Activated B cell treated with CpG ODN at 0.5 μM for 24 hours (primary cell): ENCODE measurements at regions not wholly inside any gene's neighbourhood (a gene's known extent, or its start where the extent isn't known, plus 50 kb on each side); places are given as distances from the start of the nearest gene placed in this dataset.

Experiments
- ATAC-seq: fragments of 200-7000 bp; cut with Tn5 transposase; one replicate; pipeline ENCODE4 v1.10.0; 2021; ENCODE audit warnings: low read depth, mild to moderate bottlenecking, moderate library complexity
- CTCF ChIA-PET: fragments of 350-600 bp; sonication (Branson Sonifier 250); formaldehyde crosslinking; loops from one replicate; lab custom pipeline; 2021; ENCODE audit warnings: antibody characterized with exemption; lab: Charles Lee
- POLR2A ChIA-PET: fragments of 350-600 bp; sonication (Branson Sonifier 250); formaldehyde crosslinking; loops from one replicate; lab custom pipeline; 2021; ENCODE audit warnings: antibody characterized with exemption; lab: Charles Lee
- DNase-seq: peaks from one replicate; pipeline ENCODE4 v3.0.0; 2022
- H3K27ac Mint-ChIP-seq: one replicate; pipeline ENCODE4 v1.8.0; 2020; ENCODE audit warnings: mixed read lengths
- H3K27me3 Mint-ChIP-seq: one replicate; pipeline ENCODE4 v1.8.0; 2021; ENCODE audit warnings: mixed read lengths
- H3K36me3 Mint-ChIP-seq: one replicate; pipeline ENCODE4 v1.8.0; 2021; ENCODE audit warnings: low read depth, mixed read lengths
- H3K4me1 Mint-ChIP-seq: one replicate; pipeline ENCODE4 v1.8.0; 2021; ENCODE audit warnings: mixed read lengths
- H3K4me3 Mint-ChIP-seq: one replicate; pipeline ENCODE4 v1.8.0; 2020; ENCODE audit warnings: mild to moderate bottlenecking, mixed read lengths
- H3K9me3 Mint-ChIP-seq: one replicate; pipeline ENCODE4 v1.8.0; 2020; ENCODE audit warnings: mixed read lengths
- CTCF ChIP-seq: fragments of 200-600 bp; IDR thresholded peaks from one replicate; pipeline ENCODE4 v1.8.0; 2022; ENCODE audit warnings: antibody characterized with exemption, mild to moderate bottlenecking
- intact Hi-C: fragments of 100-400 bp; cut with micrococcal nuclease; formaldehyde crosslinking; loops from one replicate; pipeline ENCODE4 v1.15.1; 2024

- H3K27ac Mint-ChIP-seq: no peak overlapping the region
- H3K4me1 Mint-ChIP-seq: no peaks in the 10 kb centered on the region
- ATAC-seq (no peak), DNase-seq (no peak)
- H3K4me3 Mint-ChIP-seq: no peak overlapping the region
- no peaks in the 10 kb centered on the region for H3K36me3 Mint-ChIP-seq
- intact Hi-C loops: no loop called here
- ChIA-PET CTCF (no interaction called here), POLR2A (no interaction called here)
- H3K9me3 Mint-ChIP-seq: no peaks in the 10 kb centered on the region
- no peak for TF ChIP-seq CTCF
- H3K27me3 Mint-ChIP-seq: peaks cover 8% of the 10 kb centered on the region
These were observed 51.0 kb downstream of the POU3F3 start for GRCh38 chr2:104904889-104905288.

- ATAC-seq (no peak), DNase-seq (no peak)
- Mint-ChIP-seq H3K27me3 (peaks cover 10% of the 10 kb centered on the region), H3K9me3 (no peaks in the 10 kb centered on the region), H3K27ac (no peak overlapping the region), H3K36me3 (no peaks in the 10 kb centered on the region), H3K4me1 (no peaks in the 10 kb centered on the region), H3K4me3 (no peak overlapping the region)
- CTCF ChIA-PET: no interaction called here
- POLR2A ChIA-PET: no interaction called here
- intact Hi-C loops: no loop called here
- TF ChIP-seq CTCF: no peak
These were observed 55.4 kb downstream of the POU3F3 start for GRCh38 chr2:104909317-104909716.

- no peak for TF ChIP-seq CTCF
- Mint-ChIP-seq H3K9me3 (no peaks in the 10 kb centered on the region), H3K27me3 (peaks cover 3% of the 10 kb centered on the region), H3K4me1 (peaks cover 8% of the 10 kb centered on the region), H3K4me3 (no peak overlapping the region), H3K36me3 (no peaks in the 10 kb centered on the region), H3K27ac (no peak overlapping the region)
- ATAC-seq (no peak), DNase-seq (no peak)
- ChIA-PET POLR2A (no interaction called here), CTCF (interaction anchor here (1.6 kb wide), 1 partner anchor 9 kb away, joined by 5 read pairs; no protein-coding TSS in a partner anchor)
- intact Hi-C loops: no loop called here
These were observed 60.6 kb downstream of the POU3F3 start for GRCh38 chr2:104914509-104914908.

GRCh38 chr2:104915107-104915793, 61.3 kb downstream of the POU3F3 start:
- CTCF ChIA-PET: interaction anchor here (1.6 kb wide), 1 partner anchor 8 kb away, joined by 5 read pairs; no protein-coding TSS in a partner anchor
- no peak for ATAC-seq
- intact Hi-C loops: no loop called here

GRCh38 chr2:104919127-104919526, 65.2 kb downstream of the POU3F3 start:
- H3K27me3 Mint-ChIP-seq: no peaks in the 10 kb centered on the region
- CTCF ChIA-PET: no interaction called here
- H3K4me1 Mint-ChIP-seq: peaks cover 12% of the 10 kb centered on the region
- POLR2A ChIA-PET: no interaction called here
- no peak for ATAC-seq
- no peak for DNase-seq
- no peaks in the 10 kb centered on the region for H3K9me3 Mint-ChIP-seq
- no peak overlapping the region for H3K27ac Mint-ChIP-seq
- peaks cover 2% of the 10 kb centered on the region for H3K36me3 Mint-ChIP-seq
- intact Hi-C loops: no loop called here
- H3K4me3 Mint-ChIP-seq: no peak overlapping the region
- no peak for TF ChIP-seq CTCF

More at GRCh38 chr2:104915107-104915793, 61.3 kb downstream of the POU3F3 start:
- TF ChIP-seq CTCF: no peak
- Mint-ChIP-seq H3K4me3 (no peak overlapping the region), H3K27me3 (peaks cover under 1% of the 10 kb centered on the region), H3K27ac (no peak overlapping the region), H3K9me3 (no peaks in the 10 kb centered on the region), H3K4me1 (peaks cover 8% of the 10 kb centered on the region), H3K36me3 (no peaks in the 10 kb centered on the region)
- POLR2A ChIA-PET: no interaction called here
- no peak for DNase-seq
